ENCODE measurements at regions not wholly inside any gene's neighbourhood (a gene's known extent, or its start where the extent isn't known, plus 50 kb on each side); places are given as distances from the start of the nearest gene placed in this dataset.
A peak's percentile ranks its signal among the peaks of the same experiment; 100 is the strongest.

GRCh38 chr2:47272031-47272864, 95.9 kb upstream of the CALM2 start (continued):
- TF ChIP-seq ZNF280B (CRISPR knock-in tag; IDR thresholded peaks at IDR 0.05) (no peak), TAF7 (tag; IDR thresholded peaks at IDR 0.05) (no peak), RHOXF2B (CRISPR knock-in tag; conservative IDR thresholded peaks at IDR 0.05) (0 out of 2 replicates have a peak, but pooled peaks have one; percentile 13), ZNF592 (IDR thresholded peaks at IDR 0.05) (peak; percentile 62), POLR2H (tag; IDR thresholded peaks at IDR 0.05; ENCODE audit: low read depth) (no peak), HIVEP1 (CRISPR knock-in tag; IDR thresholded peaks at IDR 0.05) (0 out of 2 replicates have a peak, but pooled peaks have one; percentile 22), AFF4 (CRISPR knock-in tag; IDR thresholded peaks at IDR 0.05) (0 out of 2 replicates have a peak, but pooled peaks have one; percentile 74), RAD21 (CRISPR knock-in tag; conservative IDR thresholded peaks at IDR 0.05 in 1 of 2, IDR thresholded peaks at IDR 0.05 in 1 of 2) (peak; percentile 90 to 92), DPF2 (IDR thresholded peaks at IDR 0.05) (peak; percentile 31; the same call in 1 of the 2 replicates), DEAF1 (CRISPR knock-in tag; IDR thresholded peaks at IDR 0.05) (peak; percentile 63; the same call in 1 of the 2 replicates), ZNF512 (tag; IDR thresholded peaks at IDR 0.05) (no peak), ZNF140 (CRISPR knock-in tag; IDR thresholded peaks at IDR 0.05) (no peak), GTF2F1 (IDR thresholded peaks at IDR 0.05; ENCODE audit: low read depth, low read length) (no peak), ZC3H11A (IDR thresholded peaks at IDR 0.05; ENCODE audit: low read depth, low read length) (no peak)

All from K562 (cell line).